ENCODE measurements at regions not wholly inside any gene's neighbourhood (a gene's known extent, or its start where the extent isn't known, plus 50 kb on each side); places are given as distances from the start of the nearest gene placed in this dataset.

DNA sequence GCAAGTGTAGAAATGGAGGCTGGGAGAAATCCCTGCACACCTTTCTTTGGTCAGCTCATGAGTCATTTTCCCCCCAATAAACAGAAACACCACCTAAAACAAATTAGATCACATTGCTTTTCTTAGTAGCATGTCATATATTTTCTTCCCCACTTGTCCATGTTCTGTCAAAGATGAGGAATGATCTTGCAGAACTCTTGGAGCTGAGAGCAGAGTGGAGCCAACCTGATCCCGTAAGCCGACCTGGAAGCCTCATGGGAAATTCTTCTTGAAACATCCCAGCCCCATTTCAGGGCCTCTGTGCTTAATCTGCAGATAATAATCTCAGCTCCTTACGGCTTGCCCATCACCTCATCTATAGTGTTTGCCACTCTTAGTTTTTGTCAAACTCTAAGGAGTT, 284.6 kb upstream of the ELAC2 start:
- DNase-seq (ENCODE audit: low spot score): no peak

DNA sequence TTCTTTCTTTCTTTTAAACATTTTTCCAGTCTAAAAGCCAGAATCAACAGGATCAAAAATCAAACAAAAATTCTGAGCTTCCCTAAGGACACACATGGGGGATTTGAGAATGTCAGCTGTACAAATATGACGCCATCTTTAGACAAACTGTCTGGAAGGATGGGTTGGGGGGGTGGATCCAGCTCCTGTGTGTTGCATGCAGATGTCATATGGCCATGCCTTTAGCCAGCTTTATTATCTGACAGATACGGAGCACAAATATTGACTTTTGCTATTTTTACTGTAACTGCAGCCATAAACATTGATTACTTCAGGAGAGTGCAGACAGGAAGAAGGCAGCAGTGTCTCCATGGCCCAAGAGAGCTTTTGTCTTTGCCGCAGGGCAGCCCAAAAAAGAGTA, 279.4 kb upstream of the ELAC2 start:
- no peak for DNase-seq (ENCODE audit: low spot score)

DNA sequence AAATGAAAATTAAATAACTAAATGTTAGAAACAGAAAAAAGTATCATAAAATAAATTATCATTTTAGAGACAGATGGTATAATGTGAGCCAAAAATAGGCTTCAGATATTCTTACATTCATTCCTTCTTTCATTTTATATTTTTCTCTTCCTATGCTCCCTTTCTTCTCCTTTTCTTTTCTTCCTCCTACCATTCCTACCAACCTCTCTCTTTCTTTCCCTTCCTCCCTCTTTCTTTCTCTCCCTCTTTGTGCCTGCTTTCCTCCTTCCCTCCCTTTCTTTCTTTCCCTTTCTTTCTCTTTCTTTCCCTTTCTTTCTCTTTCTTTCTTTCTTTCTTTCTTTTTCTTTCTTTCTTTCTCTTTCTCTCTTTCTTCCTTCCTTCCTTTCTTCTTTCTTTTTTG, 275.6 kb upstream of the ELAC2 start:
- DNase-seq (ENCODE audit: low spot score): no peak

DNA sequence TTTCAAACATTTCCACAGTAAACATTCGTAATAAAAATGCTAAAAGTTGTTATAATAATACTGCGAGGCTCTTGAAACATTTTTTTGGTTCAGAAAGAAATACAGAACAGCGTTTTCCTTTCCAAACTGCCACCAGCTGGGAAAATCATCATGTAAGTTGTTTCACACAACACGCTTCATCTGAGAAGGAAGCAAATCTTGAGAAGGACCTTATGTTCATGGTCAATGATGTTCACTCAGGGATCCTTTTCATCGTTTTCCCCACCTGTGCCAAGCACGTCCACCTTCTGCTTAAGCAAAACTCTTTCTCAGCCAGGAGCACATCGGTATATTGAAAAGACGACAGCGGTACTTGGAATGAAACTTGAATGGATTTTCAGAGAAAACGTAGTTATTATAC, 274.5 kb upstream of the ELAC2 start:
- DNase-seq (ENCODE audit: low spot score): no peak

DNA sequence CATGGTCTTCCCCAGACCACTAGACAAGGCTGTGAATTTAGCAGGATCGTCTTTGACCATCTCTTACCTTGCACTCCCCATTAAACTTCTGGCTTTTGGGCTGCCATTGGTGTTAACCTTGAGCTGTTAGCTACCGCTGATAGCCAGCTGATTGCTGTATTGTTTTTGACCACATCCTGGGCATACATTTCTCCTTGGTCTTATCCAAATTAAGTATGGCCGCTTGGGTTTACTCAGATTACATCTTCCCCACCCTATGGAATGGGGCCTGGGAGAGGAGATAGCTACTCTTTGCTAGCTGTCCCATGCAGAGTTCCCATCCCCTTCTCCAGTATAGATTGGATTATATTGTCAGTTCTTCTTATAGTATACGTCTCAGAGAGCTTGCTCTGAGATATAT, 270.4 kb upstream of the ELAC2 start:
- DNase-seq (ENCODE audit: low spot score): no peak

DNA sequence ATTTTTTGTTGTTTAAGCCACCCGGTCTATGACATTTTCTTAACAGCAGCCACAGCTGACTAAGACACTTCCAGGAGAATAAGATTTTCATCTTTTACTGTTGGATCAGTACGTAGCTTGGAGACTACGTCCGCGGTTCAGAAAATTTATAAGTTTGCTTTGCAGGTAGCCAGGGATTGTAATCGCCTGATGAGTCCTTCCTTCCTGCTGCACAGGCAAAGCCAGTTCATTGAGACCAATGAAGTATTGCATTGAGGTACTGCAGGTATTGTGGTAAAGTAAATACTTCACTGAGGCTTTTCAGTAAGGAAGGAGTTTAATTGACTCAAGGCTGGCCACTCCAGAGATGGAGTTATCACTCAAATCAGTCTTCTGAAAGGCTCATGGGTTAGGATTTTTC, 269.4 kb upstream of the ELAC2 start:
- no peak for DNase-seq (ENCODE audit: low spot score)

DNA sequence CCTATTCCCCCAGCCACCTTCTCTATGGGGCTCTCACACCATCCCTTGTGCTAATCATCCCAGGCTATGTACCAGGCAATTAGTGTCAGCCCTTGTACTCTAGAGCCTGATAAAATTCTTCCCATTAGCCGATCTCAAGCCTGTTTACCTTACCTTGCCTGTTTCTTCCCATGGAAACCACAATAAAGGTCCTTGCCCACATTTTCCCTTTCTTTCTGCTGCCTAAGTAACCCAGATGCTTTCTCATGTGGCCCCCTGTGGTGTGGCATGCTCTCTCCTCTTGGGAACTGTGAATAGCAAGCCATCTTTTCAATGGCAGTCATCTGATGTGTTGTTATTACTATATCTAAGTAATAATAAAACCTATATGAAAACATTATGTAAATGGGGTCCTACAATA, 265.8 kb upstream of the ELAC2 start:
- DNase-seq (ENCODE audit: low spot score): no peak

DNA sequence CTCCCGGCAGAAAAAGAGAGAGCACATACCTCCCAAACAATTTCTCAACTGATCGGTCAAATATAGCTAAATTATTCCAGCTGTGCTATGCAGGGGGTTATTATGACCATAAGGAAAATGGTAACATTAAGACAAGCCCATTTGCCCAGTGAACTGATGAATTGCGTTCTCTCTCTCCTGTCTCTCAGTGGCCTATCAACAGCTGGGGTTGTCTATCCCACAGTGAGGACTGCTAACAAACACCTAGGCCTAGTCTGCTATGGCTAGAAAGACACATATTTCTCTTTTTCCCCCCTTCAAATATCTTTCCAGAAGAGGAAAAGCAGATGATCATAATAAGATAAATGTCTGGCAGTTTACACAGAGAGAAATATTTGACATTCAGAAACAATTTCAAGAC, 263.8 kb upstream of the ELAC2 start:
- no peak for DNase-seq (ENCODE audit: low spot score)

DNA sequence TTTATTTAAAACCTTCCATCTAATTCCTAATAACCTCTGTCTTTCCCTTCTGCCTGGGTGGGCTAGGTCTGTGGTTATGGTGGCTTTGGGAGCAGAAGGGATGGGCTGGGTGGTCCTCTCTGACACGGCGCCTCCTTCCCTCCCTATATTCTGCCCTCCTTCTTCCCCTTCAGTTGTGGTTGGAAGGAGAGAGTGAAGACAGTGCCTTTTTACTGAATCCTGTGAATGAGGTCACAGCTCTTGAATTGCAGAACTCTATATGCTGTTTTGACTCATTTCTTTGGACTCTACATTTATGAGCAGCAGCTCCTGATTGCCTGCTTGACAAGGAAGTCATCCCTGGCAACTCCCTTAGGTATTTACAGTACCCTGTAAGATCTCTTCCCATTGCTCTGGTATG, 256.0 kb upstream of the ELAC2 start:
- DNase-seq (ENCODE audit: low spot score): no peak

DNA sequence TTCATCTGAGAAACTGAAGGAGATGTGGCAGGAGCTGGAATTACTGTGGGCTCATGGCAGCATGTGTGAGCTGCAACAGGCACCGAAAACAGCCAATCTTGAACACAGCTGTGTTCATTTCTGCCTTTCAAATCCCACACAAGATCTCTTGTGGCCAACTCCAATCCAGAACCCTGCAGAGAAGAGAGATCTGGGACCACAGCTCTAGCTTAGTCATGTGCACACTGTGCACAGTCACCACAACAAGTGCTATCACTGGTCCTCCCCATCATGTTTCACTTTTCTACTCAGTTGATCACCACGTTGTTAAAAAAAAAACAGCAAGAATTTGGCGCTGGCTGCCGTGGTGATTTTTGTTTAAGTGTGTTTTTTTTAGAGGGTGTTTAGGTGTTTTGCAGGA, 254.5 kb upstream of the ELAC2 start:
- no peak for DNase-seq (ENCODE audit: low spot score)

DNA sequence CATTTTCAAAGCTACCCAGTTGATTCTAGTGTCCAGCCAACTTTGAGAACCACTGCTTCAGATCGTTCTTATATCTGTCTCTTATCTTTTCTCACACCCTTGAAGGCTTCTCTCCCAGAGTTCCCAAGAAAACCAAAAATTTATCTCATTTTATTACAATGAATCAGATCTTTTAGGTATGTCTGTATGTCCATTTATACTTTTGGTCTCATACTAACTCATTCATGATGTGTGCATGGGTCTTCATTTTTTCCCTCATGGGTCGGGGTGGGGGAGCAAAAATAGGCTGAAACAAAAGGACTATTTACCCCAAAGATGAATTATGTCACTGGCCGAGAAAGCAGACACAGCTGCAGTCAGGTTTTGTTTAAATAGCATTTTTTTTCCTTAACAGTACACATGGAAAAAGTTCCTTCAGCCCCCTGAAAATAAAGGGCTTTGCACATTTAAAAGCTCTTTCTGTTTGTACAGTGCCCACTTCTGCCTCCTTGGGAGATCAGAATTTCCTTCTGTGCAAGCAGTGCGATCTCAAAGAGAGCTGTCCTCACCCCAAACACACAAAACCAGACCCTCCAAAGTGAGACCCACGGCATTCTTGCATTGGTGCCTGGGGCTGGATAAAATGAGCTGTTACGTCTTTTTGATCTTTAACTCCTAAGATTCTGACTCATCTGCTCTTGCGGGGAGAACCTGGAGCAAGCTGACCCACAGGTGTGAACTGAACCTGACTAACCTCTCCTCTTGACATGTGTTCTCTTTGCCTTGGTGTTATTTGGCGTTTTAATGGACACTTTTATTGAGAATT, 251.2 kb upstream of the ELAC2 start:
- DNase-seq (ENCODE audit: low spot score): no peak

DNA sequence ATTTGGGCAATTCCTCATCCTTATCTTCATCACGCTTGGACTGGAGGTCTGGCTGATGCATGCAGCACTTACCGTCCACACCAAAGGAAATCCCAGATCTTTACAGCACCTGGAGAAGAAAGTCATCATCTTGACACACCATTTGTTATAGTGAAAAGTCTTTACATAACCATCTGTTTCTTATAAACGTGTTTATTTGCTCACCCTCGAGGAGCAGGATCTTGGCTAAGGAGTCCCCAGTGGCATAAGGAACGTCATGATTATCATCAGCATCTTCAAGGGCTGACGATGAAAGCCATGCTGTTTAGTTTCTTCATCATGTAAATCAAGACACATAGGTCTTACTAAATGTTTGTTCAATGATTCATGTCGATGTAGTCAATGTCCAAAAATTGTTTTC, 248.8 kb upstream of the ELAC2 start:
- no peak for DNase-seq (ENCODE audit: low spot score)

DNA sequence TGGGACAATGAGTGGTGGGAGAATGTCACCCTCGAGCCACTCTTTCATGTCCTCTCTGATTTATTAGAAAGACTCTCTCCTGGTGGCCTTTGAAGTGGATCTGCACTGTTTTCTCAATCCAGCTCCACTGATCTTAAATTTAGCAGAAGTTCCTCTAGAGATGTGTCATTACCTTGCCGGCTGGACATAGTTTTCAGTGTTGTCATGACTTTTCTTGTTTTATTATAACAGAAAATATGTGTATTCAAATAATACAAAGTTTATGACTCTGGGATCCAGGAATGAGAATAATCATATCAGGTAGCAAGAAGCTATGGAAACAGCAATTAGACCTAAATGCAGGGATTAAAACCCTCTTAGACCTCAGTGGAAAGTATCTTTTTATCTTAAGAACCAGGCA, 247.5 kb upstream of the ELAC2 start:
- DNase-seq (ENCODE audit: low spot score): no peak

DNA sequence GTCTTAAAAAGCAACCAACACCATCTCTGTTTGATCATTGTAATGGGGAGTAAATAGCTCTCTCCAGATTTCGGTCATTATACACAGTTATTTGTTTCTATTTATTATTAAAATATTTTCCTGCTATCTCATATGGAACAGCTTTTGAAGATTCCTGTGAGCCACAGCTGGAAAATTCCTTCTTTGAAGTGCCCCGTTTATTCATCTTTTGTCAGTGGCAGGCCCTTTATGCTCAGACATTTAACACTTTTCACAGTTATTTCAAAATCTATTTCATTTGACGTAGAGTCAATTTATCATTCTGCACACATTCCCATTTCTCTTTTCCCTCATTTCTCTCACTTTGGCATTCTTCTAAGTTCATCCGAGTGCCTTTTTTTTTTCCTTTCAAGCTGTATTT, 245.9 kb upstream of the ELAC2 start:
- no peak for DNase-seq (ENCODE audit: low spot score)

DNA sequence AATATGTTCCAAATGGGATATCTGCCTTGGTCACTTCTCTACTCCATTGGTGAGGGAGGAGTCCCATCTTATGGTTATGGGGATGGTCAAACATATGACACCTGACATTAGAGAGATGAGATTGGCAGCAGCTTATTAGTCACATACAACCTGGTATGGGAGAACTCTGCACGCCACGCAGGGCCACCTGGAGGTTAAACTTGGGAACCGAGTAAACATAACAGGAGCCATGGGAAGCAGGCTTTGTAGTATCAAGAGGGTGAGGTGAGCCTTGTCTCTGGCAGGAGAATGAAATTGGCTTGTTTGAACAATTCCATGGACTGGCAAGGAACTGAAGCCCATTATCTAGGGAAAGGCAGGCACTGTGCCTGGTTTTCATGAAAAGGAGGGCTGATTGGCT, 238.7 kb upstream of the ELAC2 start:
- no peak for DNase-seq (ENCODE audit: low spot score)

DNA sequence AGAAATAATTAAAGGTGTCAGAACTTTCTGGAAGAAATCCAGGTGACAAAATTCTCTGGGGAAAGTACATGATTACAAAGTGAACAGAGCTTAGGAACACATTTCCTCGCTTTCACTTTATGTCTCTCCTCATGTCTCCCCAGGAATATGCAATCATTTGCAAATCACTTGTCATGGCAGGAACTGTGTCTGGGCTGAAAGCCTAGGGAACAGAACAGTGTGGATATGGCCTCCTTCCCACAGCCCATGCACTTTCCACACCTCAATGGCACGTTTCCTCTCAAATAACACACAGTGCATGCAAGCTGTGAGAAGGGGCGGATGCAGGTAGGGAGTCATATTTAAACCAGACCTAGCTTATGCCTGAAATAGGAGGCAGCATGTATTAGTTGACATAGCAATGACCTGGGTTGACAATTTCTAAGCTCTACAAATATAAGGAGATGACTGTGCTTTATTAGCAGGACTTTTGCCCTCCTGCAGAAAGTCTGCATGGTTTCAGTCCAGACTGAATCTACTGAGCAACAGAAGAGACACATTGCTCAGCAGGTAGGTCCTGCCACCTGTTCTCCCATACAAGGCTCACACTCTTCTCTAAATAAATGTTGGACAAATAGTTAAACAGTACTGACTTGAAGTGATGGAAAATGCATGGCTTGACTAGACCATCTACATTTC, 236.0 kb upstream of the ELAC2 start:
- DNase-seq (ENCODE audit: low spot score): no peak

DNA sequence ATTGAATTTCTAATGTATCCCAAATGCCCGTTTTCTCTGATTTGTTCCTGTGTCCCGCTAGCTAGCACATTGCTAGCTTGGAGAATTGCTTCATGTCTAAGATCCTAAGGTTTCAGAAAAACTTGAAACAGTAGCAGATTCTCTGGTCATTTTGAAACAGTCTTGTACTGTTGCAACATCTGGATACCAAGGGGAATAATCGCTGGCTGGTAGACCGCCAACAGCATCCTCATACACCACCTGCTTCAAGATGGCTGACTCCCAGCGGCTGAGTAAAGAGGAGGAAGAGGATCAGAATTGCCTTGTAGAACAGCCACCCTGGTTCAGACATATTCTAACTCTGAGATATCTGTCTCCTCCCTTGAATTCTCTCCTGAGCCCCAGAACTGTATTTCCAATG, 226.7 kb upstream of the ELAC2 start:
- peak; percentile 68 for DNase-seq (ENCODE audit: low spot score)

DNA sequence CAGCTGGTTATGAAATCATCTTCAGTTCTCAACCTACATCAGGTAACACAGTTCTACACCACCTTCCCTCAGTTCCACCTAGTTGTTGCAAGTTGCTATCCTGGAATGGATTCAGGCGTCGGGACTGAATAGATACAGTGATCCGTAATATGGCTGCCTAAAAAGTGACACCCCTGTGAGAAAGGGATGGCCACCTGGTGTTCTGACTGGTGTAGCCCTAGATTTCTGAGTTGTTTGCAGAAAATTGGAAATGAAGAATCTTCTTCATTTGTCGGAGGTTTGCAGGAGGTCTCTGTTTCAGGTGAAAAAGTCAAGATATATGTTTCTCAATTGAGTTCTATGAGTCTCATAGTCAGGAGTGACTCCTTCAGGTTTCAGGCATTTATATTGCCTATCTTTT, 225.8 kb upstream of the ELAC2 start:
- no peak for DNase-seq (ENCODE audit: low spot score)

DNA sequence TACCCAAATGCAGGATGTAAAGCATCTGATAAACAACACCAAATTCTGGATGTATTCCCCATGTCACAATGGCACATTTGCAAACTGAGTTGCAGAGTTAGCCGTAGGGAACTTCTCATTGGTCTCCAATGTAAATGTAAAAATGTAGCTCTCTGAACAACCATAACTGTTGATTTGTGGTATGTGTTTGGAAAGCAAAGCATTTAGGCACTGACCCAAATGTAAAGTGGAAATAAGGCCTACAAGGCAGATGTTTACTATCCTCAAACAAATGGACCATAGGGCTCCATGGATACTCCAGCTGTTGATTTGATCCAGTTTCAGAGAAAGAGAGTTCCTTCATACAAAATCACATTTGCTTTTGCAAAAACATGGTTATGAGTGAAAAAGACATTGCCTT, 223.0 kb upstream of the ELAC2 start:
- no peak for DNase-seq (ENCODE audit: low spot score)

DNA sequence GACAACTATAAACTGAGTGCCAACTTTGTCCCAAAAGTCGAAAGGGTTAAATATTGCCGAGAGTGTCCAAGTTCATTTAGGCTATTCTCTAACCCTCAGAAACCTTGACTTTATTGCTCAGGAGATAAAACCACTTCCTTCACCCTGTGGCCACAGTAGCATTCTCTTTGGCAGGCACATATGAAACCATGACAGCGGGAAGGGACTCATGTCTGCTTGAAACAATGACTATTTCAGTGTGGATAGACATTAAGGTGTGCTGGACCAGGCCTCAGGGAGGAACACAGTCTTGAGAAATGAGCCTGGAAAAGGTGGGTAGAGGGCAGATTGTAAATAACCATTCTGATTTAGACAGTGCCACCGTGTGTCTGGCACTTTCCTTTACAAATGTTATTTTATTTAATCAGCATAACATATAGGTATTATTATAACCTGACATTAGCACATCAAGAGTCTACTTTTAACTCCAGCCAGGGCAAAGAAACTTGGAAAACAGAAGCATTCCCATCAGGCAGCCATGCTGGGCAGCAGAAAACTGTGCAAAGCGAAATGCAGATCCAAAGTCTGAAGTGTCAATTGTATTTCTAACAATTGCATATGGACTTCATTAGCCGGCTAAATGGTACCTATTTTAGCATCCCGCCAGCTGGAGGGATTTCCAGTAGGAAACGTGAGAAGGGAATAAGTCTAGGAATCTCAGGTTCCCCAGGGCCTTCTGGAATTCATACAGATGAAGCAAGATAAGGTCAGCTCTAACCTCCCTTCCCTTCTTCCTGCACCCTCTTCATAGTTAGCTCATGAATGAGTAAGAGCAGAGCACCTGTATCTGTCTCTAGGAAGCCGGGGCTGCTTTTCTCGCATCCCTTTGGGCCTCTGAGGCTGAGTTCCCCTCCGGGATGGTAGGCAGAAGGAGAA, 212.8 kb upstream of the ELAC2 start:
- no peak for DNase-seq (ENCODE audit: low spot score)

DNA sequence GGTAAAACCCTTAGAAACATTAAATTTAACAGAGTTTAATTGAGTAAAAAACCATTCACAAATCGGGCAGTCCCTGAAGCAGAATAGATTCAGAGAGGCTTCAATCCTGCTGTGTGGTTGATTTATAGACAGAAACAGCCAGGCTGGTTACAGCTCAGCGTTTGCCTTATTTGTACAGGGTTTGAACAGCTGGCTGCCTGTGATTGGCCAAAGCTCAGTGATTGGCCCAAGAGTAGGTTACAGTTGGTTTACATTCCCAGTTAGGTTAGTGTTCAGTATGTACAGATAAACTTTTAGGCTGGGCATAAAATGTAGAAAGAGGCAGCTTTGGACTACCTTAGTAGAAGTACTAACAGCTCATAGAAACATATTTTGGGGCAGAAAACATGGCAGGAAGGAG, 210.4 kb upstream of the ELAC2 start:
- DNase-seq (ENCODE audit: low spot score): no peak

DNA sequence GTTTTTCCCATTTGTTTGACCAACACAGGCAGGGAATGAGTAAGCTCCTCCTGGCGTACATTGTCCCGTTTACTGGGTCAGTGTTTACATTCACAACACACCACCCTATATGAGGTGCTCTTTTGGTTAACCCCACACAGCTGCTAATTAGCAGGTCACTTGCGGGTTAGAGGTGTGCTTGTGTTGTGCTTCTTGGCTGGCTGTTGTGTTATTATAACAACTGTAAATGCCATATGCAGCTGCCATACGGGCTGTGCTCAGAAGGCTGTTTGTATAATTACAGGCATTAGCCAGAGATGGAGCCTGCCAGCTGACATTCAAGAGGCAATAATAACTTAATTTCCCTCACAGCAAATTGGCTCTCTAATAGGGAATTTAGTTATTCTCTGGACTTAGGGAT, 205.1 kb upstream of the ELAC2 start:
- DNase-seq (ENCODE audit: low spot score): no peak

DNA sequence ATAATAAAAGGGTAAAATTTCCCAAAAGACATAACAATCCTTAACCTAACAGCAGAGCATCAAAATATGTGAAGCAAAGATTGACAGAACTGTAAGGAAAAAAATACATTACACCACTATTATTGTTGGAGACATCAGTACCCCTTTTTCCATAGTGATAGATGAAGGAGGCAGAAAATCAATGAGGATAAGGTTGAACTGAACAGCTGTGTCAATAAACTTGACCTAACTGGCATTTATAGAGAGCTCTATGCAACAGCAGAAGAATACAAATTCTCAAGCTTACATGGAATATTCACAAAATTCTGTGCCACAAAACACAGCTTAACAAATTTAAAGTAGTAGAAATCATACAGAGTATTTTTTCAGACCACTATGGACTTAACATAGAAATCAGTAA, 195.0 kb upstream of the ELAC2 start:
- DNase-seq (ENCODE audit: low spot score): no peak

All from left forelimb (tissue), 1 donor.